Middle frontal gyrus (tissue), 1 donor: ENCODE measurements at regions not wholly inside any gene's neighbourhood (a gene's known extent, or its start where the extent isn't known, plus 50 kb on each side); places are given as distances from the start of the nearest gene placed in this dataset.

Experiments
- DNase-seq: peaks from one replicate; pipeline ENCODE4 v3.0.0-alpha.2; 2015; ENCODE audit warnings: low spot score; ENCODE audit errors: extremely low spot score

DNA sequence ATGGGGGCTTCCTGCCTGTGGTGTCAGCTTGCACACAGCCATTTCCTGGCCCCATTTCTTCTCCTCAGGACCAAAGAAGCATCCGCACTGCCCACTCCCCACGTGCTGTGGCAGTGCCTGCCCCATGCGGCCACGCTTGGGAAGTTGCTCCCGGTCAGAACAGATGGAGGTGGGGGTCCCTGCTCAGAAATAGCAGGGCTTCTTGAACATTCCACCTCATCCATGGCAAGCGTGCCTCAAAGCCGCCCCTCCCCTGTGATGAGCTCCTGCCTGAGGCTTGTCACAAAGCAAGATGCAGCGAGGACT, 238.2 kb downstream of the SYK start:
- DNase-seq: no peak

DNA sequence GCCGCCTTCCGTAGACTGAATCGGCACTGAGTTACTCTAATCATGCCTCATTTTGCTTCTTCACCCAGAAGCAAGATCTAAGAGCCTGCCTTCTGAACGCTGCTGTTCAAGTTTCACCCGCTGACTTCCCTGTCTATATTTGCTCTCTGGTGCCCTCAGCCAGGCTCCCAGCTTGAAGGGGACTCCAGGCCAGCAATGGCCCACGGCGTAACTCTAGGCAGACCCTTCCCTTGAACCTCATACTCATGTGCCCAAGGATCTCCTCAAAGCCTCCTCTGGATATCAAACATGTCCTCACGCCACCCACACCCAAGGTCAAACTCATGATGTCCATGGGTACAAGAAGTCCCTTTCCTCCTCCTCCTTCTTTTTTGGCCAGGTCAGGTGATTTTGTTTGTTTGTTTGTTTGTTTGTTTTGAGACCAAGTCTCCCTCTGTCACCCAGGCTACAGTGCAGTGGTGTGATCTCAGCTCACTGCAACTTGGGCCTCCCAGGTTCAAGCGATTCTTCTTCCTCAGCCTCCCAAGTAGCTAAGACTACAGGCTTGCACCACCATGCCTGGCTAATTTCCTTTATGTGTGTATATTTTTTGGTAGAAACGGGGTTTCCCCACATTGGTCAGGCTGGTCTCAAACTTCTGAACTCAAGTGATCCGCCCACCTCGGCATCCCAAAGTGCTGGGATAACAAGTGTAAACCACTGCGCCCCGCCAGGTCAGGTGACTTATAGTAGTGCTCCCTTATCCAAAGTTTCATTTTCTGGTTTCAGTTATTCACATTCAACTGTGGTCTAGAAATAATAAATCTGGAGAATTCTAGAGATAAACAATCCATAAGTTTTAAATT, 239.0 kb downstream of the SYK start:
- no peak for DNase-seq

DNA sequence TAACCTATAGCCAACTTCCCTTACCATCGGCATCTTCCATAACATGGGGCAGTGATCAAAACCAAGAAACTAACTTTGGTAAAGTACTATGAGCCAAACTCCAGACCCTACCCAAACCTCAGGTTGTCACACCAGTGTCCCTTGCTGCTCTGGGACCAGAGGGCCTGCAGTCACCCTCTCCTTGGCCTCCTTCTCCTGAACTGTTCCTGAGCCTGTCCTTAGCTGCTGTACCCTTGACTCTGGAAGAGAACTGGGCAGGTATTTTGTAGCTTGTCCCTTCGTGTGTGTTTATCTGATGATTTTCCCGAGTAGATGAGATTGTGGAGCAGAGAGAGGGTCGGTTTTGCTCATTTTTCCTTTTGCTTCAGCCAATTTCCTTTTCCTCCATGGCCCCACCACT, 240.4 kb downstream of the SYK start:
- DNase-seq: no peak

DNA sequence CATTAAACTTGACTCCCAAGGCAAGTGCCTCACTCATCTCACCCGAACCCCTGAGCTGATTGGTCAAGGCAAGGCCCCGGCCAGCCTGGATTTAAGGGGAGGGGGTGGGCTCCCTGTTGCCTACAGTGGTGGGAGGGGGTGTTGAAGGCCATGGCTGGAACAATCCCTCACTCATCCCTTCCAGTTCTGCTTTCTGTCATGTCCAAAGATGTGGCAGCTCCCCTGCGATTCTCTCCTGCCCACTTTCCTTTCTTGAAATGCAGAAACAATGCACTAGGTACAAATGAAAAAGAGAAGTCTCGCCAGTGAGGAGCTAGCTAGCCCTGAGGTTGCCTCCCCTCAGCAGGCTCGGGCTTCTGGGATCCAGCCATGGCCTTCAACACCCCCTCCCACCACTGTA, 240.9 kb downstream of the SYK start:
- no peak for DNase-seq

DNA sequence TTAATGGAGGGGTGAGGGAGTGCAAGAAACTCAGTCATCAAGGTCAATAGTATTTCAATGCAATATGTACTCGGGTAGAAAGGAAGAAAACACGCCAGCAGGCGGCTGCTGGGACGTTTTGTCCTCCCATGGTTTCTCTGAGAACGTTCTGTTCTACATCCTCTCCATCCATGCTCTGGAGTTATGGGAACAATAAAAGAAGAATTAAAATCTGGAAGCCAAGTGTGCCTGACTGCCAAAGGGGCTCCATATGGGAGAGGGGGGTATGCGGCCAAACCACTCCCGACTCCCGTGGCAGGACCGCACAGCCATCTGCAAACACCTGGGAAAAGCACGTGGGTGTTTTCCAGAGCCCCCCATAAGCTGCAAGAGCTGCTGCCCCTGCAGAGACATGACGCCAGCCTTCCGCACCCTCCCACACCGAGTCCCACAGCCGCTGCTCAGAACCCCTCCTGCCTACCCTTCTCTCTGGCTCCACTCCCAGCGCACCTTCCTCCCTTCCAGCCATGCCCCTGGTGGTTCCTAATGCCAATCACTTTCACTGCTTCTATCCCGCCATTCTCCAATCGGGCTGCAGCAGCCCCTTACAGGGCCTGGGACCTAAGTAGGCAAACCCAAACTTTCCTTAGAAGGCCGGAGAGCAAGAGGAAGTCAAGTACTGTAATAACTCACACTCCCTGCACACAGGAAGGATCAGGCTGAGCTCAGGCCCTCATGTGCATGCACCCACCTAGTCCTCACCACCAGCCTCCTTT, 241.6 kb downstream of the SYK start:
- DNase-seq: no peak

DNA sequence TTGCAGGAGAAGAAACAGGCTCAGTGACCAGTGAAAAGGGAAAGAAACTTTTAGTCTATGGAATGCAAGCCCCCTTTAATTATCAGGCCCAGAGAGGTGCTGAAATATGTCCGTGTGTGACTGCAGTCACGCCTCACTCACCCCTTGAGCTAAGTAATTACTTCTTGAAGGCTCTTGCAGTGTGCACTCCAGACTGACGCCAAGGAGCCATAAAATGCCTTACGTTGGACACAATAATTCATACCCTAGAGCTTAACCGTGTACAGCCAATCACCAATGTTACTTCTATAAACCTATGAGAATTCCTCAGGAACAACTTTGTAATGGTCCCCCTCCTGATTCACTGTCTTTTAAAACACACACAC, 242.2 kb downstream of the SYK start:
- DNase-seq: no peak

DNA sequence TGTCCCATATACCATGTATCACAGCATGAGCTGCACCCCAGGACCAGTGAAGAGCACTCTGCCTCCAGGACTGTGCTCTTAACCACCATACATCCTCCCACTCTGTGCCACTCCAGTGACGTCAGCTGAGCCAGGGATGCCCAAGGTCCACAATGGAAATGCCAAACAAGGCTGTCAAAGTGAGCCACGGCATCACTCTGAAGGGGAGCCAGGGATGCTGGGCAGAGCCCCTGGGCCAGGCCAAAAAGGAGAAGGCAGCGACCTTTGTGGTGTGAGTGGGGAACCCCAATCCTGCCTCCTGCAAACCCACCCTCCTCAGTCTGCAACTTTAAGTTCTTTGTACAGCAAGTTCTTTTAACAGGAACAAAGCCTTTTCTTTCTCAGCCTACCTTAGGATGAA, 242.7 kb downstream of the SYK start:
- DNase-seq: no peak

DNA sequence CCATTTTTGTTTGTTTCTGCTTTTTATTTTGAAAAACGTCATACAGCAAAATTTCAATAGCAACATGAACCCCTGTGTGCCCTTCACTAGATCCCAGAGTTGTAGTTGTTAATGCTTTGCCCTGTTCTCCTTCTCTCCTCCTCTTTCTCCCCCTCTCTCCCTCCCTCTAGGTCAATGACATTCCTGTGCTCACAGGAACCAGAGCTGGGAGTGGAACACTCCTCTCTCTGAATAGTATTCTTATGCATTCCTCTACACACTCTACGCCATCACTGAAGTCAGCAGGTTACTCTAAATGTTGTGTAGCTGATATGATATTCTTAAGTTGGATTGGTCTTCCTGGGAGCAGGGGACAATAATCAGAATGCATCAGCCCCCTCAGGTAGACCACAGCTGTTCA, 243.4 kb downstream of the SYK start:
- no peak for DNase-seq

DNA sequence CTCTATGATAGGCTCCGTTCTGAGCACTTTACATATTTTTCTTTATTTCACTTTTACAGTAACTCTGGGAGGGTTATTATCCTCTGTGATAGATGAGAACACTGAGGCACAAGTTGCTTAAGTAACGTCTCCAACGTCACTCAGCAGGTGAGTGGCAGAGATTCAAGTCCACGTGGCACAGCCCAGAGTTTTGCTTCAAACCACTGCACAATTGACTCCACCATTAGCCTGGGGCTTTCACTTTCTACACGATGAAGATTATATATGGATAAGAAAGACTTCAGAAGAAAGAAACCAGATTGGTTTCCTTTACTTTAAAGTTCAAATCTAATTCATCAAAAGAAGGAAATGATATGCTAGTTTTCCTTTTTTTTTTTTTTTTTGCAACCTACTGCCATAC, 245.9 kb downstream of the SYK start:
- DNase-seq: no peak

DNA sequence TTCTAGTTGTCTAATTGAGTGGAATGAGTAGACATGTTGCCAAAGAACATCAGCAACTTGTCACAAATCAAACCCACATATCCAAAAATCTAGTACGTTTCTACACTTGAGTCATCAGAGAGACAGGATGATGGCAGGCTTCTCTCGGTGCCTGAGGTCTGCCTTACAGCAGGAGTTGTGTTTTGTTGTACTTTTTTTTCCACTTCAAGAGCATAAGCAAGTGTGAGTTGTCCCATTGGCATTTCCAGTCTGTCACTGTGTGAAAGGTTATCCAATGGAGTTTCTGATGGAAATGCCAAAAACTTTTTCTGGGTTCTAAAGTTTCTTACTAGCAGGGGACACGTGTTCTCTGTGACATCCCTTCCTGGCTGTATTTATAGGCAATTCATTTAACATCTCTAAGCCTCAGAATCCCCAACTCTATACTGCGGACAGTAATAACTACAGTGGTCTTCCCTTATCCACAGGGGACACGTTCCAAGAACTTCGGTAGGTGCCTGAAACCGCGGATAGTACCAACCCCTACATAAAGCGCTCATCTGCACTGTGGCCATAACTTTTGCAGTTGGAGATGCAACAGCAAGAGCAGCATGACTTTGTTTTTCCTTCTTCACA, 246.5 kb downstream of the SYK start:
- DNase-seq: no peak

DNA sequence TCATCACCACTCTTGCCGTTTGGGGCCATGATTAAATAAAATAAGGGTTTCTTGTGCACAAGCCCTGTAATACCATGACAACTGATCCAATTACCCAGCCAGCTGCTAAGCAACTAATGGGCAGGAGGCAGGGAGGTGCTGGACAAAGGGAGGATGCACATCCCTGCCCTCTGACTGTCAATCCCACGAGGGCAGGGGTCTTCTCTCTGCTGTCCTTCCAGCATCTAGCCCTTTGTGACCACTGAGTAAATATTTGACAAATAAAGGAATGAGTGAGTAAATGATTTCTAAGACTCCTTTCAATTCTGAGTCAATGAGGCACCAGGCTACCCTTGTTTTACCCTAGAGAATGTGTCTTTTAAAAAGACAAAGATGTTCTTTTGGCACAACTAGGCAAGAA, 247.1 kb downstream of the SYK start:
- DNase-seq: no peak

DNA sequence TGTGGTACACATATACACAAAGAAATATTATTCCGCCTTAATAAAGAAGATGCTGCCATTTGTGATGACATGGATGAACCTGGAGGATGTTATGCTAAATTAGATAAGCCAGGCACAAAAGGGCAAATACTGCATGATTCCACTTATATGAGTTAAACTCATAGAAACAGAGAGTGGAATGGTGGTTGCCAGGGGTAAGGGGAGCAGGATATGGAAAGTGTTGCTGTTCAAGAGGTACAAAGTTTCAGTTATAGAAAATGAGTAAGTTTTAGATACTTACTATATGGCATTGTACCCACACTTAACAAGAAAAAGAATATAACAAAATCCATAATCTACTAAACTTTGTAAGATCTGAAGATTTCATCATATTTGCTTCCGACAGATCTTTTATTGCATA, 252.2 kb downstream of the SYK start:
- no peak for DNase-seq

DNA sequence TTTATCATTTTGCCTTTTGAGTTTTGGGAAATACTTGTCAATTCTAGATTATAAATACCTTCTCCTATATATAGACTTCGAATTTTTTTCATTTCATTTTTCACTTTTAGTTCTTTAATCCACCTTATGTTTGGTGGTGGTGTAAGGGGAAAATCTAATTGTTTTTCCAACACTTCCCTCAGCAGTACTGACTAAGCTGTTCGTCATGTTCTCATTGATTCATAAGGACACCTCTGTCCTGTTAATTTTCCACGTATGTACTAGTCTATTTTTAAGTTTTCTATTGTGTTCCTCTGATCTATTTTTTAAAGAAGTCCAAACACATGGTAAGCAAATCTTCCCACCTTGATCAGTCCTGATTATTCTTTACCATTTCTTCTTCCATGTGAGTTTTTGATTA, 254.2 kb downstream of the SYK start:
- no peak for DNase-seq

DNA sequence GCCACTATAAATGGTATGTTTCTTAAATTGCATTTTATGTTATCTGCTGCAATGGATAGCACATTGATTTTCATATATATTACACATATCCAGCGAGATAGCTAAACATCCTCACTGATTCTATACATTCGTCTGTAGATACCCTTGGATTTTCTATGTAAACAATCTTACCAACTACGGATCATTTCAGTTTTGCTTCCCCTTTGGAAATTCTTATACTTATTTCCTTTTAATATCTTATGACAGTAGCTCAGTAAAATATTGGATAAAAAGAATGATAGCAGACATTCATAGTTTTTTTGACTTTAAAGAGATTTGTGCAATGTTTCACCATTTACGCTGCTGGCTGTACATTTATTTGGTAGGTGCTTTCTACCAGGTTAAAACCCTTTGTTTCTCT, 254.9 kb downstream of the SYK start:
- no peak for DNase-seq

DNA sequence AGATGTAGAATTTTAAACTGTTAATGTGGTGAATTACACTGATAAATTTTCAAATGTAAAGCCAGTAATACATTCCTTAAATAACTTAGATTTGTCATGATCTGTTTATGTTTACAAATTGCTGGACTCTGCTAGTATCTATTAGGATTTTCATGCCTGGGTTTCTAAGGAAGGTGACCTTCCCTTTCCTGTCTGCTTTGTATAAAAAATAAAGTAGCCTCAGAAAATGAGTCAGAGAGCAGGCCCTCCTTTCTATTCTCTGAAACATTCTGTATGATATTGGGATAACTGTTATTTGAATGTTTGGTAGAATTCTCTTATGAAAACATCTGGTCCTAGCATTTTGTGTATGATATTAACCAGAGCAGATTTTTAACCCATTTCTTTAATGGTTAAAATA, 255.3 kb downstream of the SYK start:
- no peak for DNase-seq

DNA sequence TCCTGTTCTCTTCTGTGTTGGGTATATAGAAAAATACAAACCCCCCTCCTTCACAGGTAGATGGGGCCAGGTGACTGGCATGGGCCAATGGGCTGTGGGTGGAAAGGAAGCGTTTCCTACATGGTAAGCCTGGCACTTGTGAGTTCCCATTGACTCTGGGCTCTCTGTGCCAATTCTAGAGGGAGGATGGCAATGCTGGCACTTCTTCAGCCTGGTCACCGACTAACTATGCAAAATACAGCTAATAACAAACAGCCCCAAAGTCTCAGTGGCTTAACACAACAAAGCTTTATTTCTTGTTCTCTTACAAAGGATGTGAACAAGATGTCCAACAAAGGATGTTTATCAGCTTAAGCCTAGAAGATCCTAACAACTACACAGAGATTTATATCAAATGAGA, 258.1 kb downstream of the SYK start:
- DNase-seq: no peak

DNA sequence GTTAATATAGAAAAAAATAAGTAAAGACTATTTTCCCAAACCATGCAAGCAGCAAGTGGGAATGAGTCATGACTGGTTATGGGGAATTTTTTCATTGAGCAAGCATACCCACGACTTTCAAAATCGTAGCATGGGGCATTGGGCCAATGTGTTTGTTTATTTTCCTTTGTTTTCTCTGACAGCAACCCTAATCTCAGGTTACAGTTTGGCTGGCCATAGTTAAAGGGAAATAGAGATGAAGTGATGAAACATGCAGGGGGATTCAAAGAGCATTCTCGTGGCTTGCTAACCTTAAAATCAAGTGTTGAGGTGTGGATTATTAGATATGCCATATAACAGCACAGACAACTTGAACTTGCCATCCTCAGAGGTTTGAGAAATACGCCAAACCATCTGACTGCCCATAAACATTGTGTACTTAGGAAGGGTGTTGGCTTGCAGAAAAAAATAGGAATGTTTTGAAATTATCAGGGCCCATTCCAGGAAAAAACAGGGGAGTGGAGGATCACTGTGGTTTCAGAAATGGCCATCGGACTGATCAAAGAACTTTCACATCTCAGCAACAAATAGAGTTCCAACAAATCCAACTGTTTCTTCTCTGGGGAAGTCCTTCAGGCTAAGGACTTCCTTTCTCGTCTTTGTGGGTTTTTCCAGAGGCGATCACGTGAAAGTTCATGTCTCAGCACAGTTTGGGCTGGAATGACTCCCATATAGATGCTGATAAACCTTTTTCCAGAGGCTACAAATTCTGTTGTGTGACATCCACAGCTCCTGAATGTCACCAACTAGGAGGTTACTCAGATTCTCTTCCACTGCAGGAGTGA, 259.1 kb downstream of the SYK start:
- DNase-seq: no peak

DNA sequence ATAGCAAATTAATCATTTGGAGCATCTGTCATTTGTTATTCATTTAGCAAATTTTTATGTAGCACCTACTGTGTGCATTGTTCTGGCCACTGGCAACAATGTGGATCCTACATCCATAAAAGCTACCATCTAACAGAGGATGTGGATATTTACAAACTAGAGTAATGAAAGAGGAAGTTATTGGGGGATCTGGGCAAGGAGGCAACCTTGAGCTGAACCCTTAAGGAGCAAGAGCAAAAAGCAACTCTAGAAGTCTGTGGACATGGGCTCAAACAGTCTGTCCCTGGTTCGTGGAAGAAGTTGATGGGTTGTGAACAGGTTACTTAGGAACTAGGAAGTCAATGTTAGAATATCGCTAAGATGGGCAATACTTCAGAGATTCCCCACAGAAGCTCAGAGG, 259.9 kb downstream of the SYK start:
- DNase-seq: no peak

DNA sequence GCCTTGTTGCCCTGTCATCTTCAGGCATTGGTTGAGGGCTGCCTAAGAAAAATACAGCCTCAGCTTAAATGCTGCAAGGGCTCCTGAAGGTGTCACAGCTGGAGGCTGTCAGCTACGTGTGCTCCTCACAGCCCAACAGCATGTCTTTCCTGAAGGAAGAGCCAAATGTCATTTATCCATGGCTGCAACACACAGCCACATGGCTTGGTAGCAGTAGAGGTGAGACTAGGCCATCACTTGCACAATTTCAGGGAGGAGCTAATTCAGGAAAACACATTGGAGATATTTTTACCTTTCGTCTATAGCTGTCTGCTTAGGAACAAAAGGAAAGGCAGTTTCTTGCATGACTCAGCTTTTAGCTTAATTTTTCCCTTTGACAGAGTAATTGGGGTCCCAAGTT, 260.7 kb downstream of the SYK start:
- DNase-seq: no peak

DNA sequence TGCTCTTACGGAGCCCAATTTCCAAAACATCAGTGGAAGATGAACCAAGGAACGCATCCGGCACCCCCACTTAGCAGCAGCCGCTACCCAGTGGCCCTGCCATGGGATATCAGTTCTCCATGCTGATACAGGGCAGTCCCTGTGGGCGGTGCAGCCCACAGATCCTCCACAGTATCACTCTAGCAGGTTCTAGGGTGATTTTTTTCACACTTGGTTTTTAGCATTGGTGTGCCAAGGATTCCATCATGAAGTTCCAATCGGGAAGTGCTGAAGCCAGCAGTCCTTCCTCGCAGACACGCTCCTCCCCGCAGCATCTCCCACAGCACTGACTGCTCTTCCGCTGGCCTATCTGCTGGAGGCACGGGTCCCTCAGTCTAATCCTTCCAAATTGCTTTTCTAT, 261.9 kb downstream of the SYK start:
- no peak for DNase-seq

DNA sequence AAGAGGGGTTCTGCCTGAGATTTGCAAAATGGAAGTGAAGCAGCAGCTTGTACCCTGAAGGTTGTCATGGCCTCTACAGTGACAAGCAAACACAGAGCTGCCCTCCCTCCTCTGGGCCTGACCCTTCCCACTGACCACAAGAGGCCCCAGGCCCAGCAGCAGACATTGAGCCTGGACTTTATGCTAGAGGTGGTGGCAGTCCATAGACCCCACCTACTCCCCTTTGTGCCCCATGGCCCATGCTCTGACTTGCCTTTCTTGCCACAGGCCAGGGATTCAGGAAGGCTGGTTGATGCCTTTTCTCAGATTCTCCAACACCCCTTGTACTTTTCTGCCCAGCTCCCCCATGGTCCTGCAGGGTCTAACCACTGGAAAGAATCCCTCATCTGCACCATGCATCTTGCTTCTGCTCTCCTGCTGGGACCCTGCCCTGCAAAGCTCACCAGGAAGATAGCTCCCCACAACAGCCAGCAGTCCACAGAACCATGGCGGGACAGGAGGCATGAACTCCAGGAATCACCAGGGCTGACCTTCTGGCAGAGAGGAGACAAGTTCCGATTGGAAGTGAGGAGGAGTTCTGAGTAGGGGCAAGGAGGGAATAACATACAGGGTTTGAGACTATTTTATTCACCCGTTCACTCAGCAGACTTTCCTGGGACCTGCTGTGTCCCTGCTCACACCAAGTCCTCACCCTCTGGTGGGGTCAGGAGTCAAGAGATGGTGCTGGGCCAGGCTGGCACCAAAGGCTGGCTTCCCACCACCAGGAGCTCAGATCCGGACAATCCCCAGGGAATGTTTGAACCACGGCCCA, 263.8 kb downstream of the SYK start:
- no peak for DNase-seq
